OCI-LY1 (cell line): ENCODE measurements at regions not wholly inside any gene's neighbourhood (a gene's known extent, or its start where the extent isn't known, plus 50 kb on each side); places are given as distances from the start of the nearest gene placed in this dataset.

Experiments used
- EZH2 ChIP-seq: fragments of 200-600 bp; sonication (generic), shearing (Covaris generic); IDR thresholded peaks from 2 replicates; pipeline ENCODE4 v1.8.0; 2017; ENCODE audit warnings: borderline replicate concordance, mixed run types, mild to moderate bottlenecking, antibody characterized with exemption, low read length, moderate library complexity, mixed read lengths
- TF ChIP-seq, protein P1 (sequence below): fragments of 200-600 bp; sonication (generic), shearing (Covaris generic); IDR thresholded peaks from 2 replicates; pipeline ENCODE4 v1.5.1; 2017; ENCODE audit warnings: mild to moderate bottlenecking, antibody characterized with exemption, low read length, moderate library complexity, mixed read lengths

- TF ChIP-seq, protein P1, sequence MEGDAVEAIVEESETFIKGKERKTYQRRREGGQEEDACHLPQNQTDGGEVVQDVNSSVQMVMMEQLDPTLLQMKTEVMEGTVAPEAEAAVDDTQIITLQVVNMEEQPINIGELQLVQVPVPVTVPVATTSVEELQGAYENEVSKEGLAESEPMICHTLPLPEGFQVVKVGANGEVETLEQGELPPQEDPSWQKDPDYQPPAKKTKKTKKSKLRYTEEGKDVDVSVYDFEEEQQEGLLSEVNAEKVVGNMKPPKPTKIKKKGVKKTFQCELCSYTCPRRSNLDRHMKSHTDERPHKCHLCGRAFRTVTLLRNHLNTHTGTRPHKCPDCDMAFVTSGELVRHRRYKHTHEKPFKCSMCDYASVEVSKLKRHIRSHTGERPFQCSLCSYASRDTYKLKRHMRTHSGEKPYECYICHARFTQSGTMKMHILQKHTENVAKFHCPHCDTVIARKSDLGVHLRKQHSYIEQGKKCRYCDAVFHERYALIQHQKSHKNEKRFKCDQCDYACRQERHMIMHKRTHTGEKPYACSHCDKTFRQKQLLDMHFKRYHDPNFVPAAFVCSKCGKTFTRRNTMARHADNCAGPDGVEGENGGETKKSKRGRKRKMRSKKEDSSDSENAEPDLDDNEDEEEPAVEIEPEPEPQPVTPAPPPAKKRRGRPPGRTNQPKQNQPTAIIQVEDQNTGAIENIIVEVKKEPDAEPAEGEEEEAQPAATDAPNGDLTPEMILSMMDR = no peak
- TF ChIP-seq EZH2 = no peak
Observed at GRCh38 chr11:42138454-42138853, 679.0 kb upstream of the LRRC4C start.
